ENCODE measurements at regions not wholly inside any gene's neighbourhood (a gene's known extent, or its start where the extent isn't known, plus 50 kb on each side); places are given as distances from the start of the nearest gene placed in this dataset.

DNA sequence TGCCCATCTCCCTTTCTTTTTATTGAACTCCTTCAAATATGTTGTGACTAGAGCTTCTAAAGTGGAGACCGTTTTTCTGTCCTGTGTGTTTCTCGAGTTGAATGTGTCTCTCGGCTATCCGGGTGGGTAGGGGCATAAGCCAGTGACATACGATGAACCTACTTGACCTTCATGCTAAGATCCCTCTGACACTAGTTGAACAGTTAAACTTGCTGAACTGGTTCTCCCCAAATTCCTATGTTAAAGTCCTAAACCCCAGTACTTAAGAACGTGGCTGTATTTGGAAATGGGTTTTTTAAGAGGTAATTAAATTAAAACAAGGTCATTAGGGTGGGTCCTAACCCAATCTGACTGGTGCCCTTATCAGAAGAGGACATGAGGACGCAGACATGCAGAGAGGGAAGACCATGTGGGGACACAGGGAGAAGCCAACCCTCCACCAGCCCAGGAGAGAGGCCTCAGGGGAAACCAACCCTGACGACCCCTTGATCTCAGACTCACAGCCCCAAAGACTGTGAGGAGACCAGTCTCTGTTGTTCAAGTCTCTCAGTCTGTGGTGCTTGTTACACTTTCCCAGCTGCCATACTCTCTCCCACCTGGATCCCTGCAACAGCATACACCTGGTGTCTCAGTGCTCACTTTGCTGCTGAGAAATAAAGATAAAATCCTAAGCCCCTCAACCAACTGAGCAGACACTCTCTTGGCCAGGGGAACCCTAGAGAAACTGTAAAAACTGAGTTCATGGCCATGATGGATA, 208.4 kb downstream of the MYLK4 start:
- intact Hi-C loops (cut with DNase I) = no loop called here
- Histone ChIP-seq H3K36me3 (ENCODE audit: control insufficient read depth in 2 of 3, insufficient read depth in 3 of 3, low read length in 3 of 3) (no peaks in the 10 kb centered on the region), H3K27me3 (ENCODE audit: control insufficient read depth, insufficient read depth, low read length) (no peaks in the 10 kb centered on the region), H3K4me3 (ENCODE audit: low read length in 3 of 3) (no peak overlapping the region), H3K9ac (ENCODE audit: low read length in 3 of 3) (no peak overlapping the region), H3K4me1 (ENCODE audit: control insufficient read depth in 2 of 3, insufficient read depth in 2 of 3, low read depth in 1 of 3, low read length in 3 of 3) (no peaks in the 10 kb centered on the region), H3K9me3 (ENCODE audit: control insufficient read depth in 2 of 3, insufficient read depth in 1 of 3, low read length in 3 of 3) (no peaks in the 10 kb centered on the region), H3K27ac (ENCODE audit: low read depth in 2 of 2, low read length in 2 of 2) (no peak overlapping the region)
- no peak for DNase-seq
- TF ChIP-seq, protein P1, sequence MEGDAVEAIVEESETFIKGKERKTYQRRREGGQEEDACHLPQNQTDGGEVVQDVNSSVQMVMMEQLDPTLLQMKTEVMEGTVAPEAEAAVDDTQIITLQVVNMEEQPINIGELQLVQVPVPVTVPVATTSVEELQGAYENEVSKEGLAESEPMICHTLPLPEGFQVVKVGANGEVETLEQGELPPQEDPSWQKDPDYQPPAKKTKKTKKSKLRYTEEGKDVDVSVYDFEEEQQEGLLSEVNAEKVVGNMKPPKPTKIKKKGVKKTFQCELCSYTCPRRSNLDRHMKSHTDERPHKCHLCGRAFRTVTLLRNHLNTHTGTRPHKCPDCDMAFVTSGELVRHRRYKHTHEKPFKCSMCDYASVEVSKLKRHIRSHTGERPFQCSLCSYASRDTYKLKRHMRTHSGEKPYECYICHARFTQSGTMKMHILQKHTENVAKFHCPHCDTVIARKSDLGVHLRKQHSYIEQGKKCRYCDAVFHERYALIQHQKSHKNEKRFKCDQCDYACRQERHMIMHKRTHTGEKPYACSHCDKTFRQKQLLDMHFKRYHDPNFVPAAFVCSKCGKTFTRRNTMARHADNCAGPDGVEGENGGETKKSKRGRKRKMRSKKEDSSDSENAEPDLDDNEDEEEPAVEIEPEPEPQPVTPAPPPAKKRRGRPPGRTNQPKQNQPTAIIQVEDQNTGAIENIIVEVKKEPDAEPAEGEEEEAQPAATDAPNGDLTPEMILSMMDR (IDR thresholded peaks at IDR 0.05; ENCODE audit: borderline replicate concordance, extremely low read depth, insufficient read depth) = no peak
- FAIRE-seq = no peak

DNA sequence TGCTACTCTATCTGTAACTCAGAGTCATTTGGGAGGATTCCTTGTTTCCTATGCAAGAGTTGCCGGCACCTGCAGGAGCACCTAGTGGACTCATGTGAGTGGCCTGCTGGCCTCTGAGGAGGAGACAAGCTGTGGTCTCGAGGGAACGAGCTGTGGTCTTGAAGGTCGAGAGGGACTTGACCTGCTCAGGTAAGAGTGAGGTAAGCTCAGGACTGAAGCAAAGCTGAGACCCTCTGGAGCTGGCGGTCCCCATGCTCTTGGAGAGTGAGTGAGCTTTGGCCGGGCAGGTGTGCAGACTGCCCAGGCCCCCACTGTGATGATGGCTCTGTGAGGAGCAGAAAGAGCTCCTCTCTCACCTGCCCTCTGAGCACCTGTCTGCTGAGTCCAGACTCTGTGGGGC, 214.3 kb downstream of the MYLK4 start:
- DNase-seq (no peak), FAIRE-seq (no peak)
- H3K9me3 ChIP-seq (ENCODE audit: control insufficient read depth in 2 of 3, insufficient read depth in 1 of 3, low read length in 3 of 3) = no peaks in the 10 kb centered on the region
- H3K4me3 ChIP-seq (ENCODE audit: low read length in 3 of 3) = no peak overlapping the region
- no peaks in the 10 kb centered on the region for H3K27me3 ChIP-seq (ENCODE audit: control insufficient read depth, insufficient read depth, low read length)
- no peaks in the 10 kb centered on the region for H3K4me1 ChIP-seq (ENCODE audit: control insufficient read depth in 2 of 3, insufficient read depth in 2 of 3, low read depth in 1 of 3, low read length in 3 of 3)
- intact Hi-C loops (cut with DNase I) = no loop called here
- H3K9ac ChIP-seq (ENCODE audit: low read length in 3 of 3) = no peak overlapping the region
- no peaks in the 10 kb centered on the region for H3K36me3 ChIP-seq (ENCODE audit: control insufficient read depth in 2 of 3, insufficient read depth in 3 of 3, low read length in 3 of 3)
- H3K27ac ChIP-seq (ENCODE audit: low read depth in 2 of 2, low read length in 2 of 2) = no peak overlapping the region
- TF ChIP-seq, protein P1 (IDR thresholded peaks at IDR 0.05; ENCODE audit: borderline replicate concordance, extremely low read depth, insufficient read depth) = no peak

DNA sequence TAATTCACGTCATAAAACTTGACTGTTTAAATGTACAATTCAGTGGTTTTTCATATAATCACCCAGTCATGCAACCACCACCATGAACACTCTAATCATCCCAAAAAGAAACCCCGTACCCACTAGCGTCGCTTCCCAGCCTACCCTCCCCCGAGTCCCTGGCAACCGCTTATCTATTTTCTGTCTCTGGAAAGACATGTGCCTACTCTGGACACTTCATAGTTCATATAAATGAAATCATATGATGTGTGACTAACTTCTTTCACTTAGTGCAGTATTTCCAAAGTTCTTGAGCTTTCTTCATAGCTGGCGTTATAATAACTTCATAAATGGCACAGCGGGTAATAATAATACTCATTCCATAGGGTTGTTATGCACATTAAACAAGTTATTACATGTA, 215.2 kb downstream of the MYLK4 start:
- H3K27me3 ChIP-seq (ENCODE audit: control insufficient read depth, insufficient read depth, low read length) = no peaks in the 10 kb centered on the region
- no peak for FAIRE-seq
- H3K9ac ChIP-seq (ENCODE audit: low read length in 3 of 3) = no peak overlapping the region
- no peaks in the 10 kb centered on the region for H3K9me3 ChIP-seq (ENCODE audit: control insufficient read depth in 2 of 3, insufficient read depth in 1 of 3, low read length in 3 of 3)
- TF ChIP-seq, protein P1 (IDR thresholded peaks at IDR 0.05; ENCODE audit: borderline replicate concordance, extremely low read depth, insufficient read depth) = no peak
- no peak for DNase-seq
- intact Hi-C loops (cut with DNase I) = no loop called here
- no peak overlapping the region for H3K4me3 ChIP-seq (ENCODE audit: low read length in 3 of 3)
- no peaks in the 10 kb centered on the region for H3K36me3 ChIP-seq (ENCODE audit: control insufficient read depth in 2 of 3, insufficient read depth in 3 of 3, low read length in 3 of 3)
- no peaks in the 10 kb centered on the region for H3K4me1 ChIP-seq (ENCODE audit: control insufficient read depth in 2 of 3, insufficient read depth in 2 of 3, low read depth in 1 of 3, low read length in 3 of 3)
- H3K27ac ChIP-seq (ENCODE audit: low read depth in 2 of 2, low read length in 2 of 2) = no peak overlapping the region

Data from kidney (tissue), 13 donors.